Testis (tissue), 2 donors: ENCODE measurements at regions not wholly inside any gene's neighbourhood (a gene's known extent, or its start where the extent isn't known, plus 50 kb on each side); places are given as distances from the start of the nearest gene placed in this dataset.

Experiments used
- DNase-seq: peaks from one replicate; pipeline ENCODE4 v3.0.0-alpha.2; 2019
- H3K27ac ChIP-seq, 2 donors: fragments of 200-600 bp; sonication (generic); one replicate each; pipeline ENCODE4 v1.5.1; 2019
- H3K27me3 ChIP-seq: fragments of 200-600 bp; sonication (generic); one replicate; pipeline ENCODE4 v1.5.1; 2019
- H3K36me3 ChIP-seq: fragments of 200-600 bp; sonication (generic); one replicate; pipeline ENCODE4 v1.5.1; 2017; ENCODE audit warnings: low read depth; ENCODE audit errors: missing control alignments
- H3K4me1 ChIP-seq: fragments of 200-600 bp; sonication (generic); one replicate; pipeline ENCODE4 v1.5.1; 2019
- H3K4me3 ChIP-seq, 2 donors: fragments of 200-600 bp; sonication (generic); one replicate each; pipeline ENCODE4 v1.5.1; 2017 to 2019
- H3K9me3 ChIP-seq: fragments of 200-600 bp; sonication (generic); one replicate; pipeline ENCODE4 v1.5.1; 2017
- CTCF ChIP-seq, 3 experiments: fragments of 450-650 bp in 2 of 3; fragments of 200-600 bp in 1 of 3; sonication (generic) in 1 of 3; IDR thresholded peaks; one replicate each; pipeline ENCODE4 v1.5.1; 2016 to 2019; ENCODE audit warnings: antibody characterized with exemption in 3 of 3, mild to moderate bottlenecking in 2 of 3, moderate library complexity in 1 of 3
- POLR2A ChIP-seq: fragments of 450-650 bp; IDR thresholded peaks from one replicate; pipeline ENCODE4 v1.6.1; 2017; ENCODE audit warnings: antibody characterized with exemption, mild to moderate bottlenecking, moderate library complexity
- WGBS, 2 donors: methylation state at CpG; one replicate each; pipeline ENCODE4 v1.1.5; 2018; 5-methylcytosine and 5-hydroxymethylcytosine counted together
- intact Hi-C: fragments of 100-400 bp; cut with DNase I; formaldehyde crosslinking; loops from one replicate; pipeline ENCODE4 v1.15.1; 2023; ENCODE audit warnings: low total_unique reads

- H3K4me3 ChIP-seq, result no peak overlapping the region
- WGBS, 2 donors, result 89% methylated on average over 13 to 16 of the region's 16 CpGs
- no peak for TF ChIP-seq POLR2A
- TF ChIP-seq CTCF (IDR thresholded peaks at IDR 0.05), result no peak
- no peaks in the 10 kb centered on the region for H3K36me3 ChIP-seq
- no peaks in the 10 kb centered on the region for H3K9me3 ChIP-seq
- no peaks in the 10 kb centered on the region for H3K4me1 ChIP-seq
- intact Hi-C loops, result no loop called here
- no peak overlapping the region for H3K27ac ChIP-seq
- no peak for DNase-seq
- H3K27me3 ChIP-seq, result no peaks in the 10 kb centered on the region
Measured at GRCh38 chr5:66426259-66427138, 169.7 kb upstream of the MAST4 start.

GRCh38 chr5:66427139-66427442 lies 169.1 kb upstream of the MAST4 start:
- no peaks in the 10 kb centered on the region for H3K36me3 ChIP-seq
- DNase-seq, result no peak
- intact Hi-C loops, result no loop called here
- H3K9me3 ChIP-seq, result no peaks in the 10 kb centered on the region
- no peaks in the 10 kb centered on the region for H3K4me1 ChIP-seq
- no peak for TF ChIP-seq POLR2A
- no peak for TF ChIP-seq CTCF (IDR thresholded peaks at IDR 0.05)
- 71% methylated on average over 4 of the region's 4 CpGs for WGBS, 2 donors
- H3K27ac ChIP-seq, result no peak overlapping the region
- H3K4me3 ChIP-seq, result no peak overlapping the region
- no peaks in the 10 kb centered on the region for H3K27me3 ChIP-seq

DNA sequence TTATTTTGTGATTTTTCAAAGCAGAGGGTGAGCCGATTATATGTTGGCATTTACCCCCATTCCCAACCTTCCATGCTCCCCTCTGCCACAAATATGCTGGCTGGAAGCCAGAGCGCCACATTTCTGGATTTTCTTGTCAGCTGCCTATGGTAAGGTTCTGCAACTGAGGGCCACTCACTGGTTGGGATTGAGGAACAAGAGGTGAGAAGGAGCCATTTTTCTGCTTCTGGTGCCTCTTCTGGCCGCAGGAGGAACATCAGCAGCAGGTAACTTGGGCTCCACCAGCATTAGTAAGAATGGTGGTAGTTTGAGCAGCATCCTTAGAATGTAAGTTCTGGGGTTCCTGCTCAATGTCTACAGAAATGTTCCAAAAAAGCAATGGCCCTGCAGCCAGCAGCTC lies 159.5 kb upstream of the MAST4 start:
- H3K27ac ChIP-seq, result no peak overlapping the region
- intact Hi-C loops, result loop anchor here (5.0 kb wide), 1 partner anchor 1811 kb away; no protein-coding TSS in a partner anchor
- TF ChIP-seq CTCF (IDR thresholded peaks at IDR 0.05) (peak in 1 of 3 experiments; percentile 8), POLR2A (no peak)
- no peaks in the 10 kb centered on the region for H3K9me3 ChIP-seq
- DNase-seq, result no peak
- no peaks in the 10 kb centered on the region for H3K4me1 ChIP-seq
- no peak overlapping the region for H3K4me3 ChIP-seq
- H3K27me3 ChIP-seq, result no peaks in the 10 kb centered on the region
- WGBS, 2 donors, result 82 to 91% methylated on average over 3 of the region's 3 CpGs
- no peaks in the 10 kb centered on the region for H3K36me3 ChIP-seq

DNA sequence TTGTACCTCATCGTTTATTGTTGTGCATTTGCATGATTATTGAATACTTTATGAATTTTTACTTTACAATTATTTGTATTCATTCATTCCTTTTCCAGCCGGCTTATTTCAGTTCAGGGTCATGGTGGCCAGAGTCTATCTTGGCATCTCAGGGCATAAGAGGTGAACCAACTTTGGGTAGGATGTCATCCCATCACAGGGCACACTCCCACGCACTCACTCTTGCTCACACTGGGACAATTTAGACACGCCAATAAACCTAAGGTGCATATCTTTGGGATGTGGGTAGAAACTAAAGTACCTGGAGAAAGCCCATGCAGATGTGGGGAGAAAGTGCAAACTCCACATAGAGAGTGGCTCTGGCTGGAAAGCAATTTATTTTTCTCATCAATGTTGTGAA lies 158.1 kb upstream of the MAST4 start:
- intact Hi-C loops, result loop anchor here (5.0 kb wide), 1 partner anchor 1809 kb away; no protein-coding TSS in a partner anchor
- H3K27me3 ChIP-seq, result no peaks in the 10 kb centered on the region
- no peaks in the 10 kb centered on the region for H3K36me3 ChIP-seq
- H3K4me1 ChIP-seq, result peaks cover 3% of the 10 kb centered on the region
- TF ChIP-seq POLR2A (no peak), CTCF (IDR thresholded peaks at IDR 0.05) (no peak)
- no peak overlapping the region for H3K4me3 ChIP-seq
- no peak overlapping the region for H3K27ac ChIP-seq
- H3K9me3 ChIP-seq, result no peaks in the 10 kb centered on the region
- 88 to 92% methylated on average over 4 of the region's 4 CpGs for WGBS, 2 donors
- no peak for DNase-seq

GRCh38 chr5:66438696-66439095 lies 157.5 kb upstream of the MAST4 start:
- Histone ChIP-seq H3K9me3 (no peaks in the 10 kb centered on the region), H3K36me3 (no peaks in the 10 kb centered on the region), H3K4me1 (peaks cover 9% of the 10 kb centered on the region), H3K4me3 (no peak overlapping the region), H3K27ac (no peak overlapping the region), H3K27me3 (no peaks in the 10 kb centered on the region)
- no peak for DNase-seq
- WGBS, 2 donors, result 76 to 86% methylated on average over 3 of the region's 3 CpGs
- intact Hi-C loops, result loop anchor here (5.0 kb wide), 1 partner anchor 1809 kb away; no protein-coding TSS in a partner anchor
- no peak for TF ChIP-seq POLR2A
